GM21619 (cell line): ENCODE measurements at regions not wholly inside any gene's neighbourhood (a gene's known extent, or its start where the extent isn't known, plus 50 kb on each side); places are given as distances from the start of the nearest gene placed in this dataset.
"Not testable (repeated sequence)": the region's sequence is repeated elsewhere in the genome, so short reads cannot be mapped to it uniquely, and the experiment has no call there.

ENCODE experiments used
- ATAC-seq: cut with Tn5 transposase; IDR thresholded peaks from one replicate; pipeline ENCODE4 v1.9.1; 2021; ENCODE audit not compliant: unreplicated experiment

DNA sequence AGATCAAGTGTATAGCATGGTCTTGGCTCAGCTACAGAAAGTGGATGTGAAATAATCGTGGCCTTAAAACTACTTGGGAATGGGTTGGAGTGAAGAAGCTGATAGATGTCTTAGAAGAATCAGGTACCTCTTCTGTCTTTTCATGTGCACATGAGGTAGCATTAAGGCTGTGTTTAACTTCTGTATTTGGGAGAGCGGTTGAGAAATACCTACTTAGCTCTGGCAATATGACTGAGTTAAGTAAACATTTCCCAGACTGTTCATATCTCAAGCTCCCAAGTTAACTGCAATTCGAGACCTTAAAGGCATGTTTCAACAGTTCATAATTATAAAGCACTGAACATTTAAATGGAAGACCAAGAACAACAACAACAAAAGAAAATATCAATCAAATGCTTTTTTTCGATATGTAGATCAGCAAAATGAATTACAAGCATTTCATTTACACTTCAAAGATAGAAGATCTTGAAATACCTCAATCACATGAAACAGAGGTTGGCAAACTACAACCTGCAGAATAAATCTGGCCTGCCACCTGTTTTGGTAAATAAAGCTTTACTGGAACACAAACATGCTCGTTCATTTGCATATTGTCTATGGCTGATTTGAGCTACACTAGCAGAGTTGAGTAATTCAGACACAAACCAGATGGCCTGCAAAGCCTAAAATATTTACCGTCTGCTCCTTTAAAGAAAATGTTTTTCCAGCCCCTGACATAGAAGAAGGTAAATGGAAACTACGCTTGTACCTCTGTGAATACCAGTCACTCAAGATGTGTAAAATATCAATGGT lies 337.1 kb upstream of the GLI3 start:
- ATAC-seq, result no peak

DNA sequence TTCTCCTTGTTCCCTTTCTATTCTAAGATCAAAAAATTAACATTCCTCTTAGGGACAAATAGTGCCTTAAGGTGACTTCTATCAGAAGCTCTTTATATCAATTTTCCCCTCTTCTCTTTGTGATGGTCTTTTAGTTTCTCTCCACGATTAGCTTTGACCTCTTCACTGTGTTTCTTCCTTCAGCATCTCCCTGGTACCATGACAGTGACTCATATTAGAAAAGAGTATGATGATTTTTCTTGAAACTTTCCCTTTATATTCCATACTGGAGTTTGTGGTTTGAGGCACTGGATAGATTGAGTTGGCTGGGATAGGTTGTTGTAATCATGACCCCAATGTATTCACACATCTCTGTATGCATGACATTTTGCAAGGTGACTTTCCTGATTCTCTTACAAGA lies 335.6 kb upstream of the GLI3 start:
- ATAC-seq, result no peak

DNA sequence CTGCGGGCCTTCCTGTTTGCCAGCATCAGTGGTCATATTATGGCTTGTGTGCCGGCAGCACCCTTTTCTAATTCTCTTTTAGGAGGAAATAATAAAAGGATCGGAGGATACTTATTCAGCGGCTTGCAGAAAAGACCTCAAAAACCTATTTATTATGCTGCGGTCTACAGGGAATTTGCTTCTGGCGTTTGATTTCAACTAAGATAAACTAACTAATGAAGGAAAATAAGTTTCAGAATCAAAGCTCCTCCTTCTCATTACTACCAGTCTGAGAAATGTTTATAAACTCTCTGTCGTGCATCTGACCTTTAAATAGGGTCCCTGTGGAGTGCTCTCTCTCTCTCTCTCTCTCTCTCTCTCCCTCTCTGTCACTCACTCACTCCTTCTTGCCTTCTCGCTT lies 335.0 kb upstream of the GLI3 start:
- ATAC-seq, result no peak

DNA sequence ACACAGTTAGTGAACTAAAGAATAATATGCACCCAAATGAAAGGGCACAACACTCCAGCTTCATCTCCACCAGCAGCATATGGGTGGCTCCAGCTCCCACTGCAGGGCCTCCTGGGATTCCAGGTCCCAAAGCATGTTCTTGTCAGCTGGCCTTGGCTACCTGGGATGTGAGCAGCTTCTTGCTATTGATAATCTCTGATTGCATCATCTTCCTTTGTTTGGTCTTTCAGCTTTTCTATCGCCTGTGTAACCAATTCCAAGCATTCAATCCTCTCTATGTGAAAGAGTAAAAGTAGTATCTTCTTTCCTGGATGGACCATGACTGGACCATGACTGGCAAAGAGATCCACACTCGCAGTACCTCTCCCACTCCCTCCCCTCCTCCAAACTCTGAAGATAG lies 333.9 kb upstream of the GLI3 start:
- no peak for ATAC-seq

- no peak for ATAC-seq
Observed at GRCh38 chr7:42567051-42567450, 330.0 kb upstream of the GLI3 start.

DNA sequence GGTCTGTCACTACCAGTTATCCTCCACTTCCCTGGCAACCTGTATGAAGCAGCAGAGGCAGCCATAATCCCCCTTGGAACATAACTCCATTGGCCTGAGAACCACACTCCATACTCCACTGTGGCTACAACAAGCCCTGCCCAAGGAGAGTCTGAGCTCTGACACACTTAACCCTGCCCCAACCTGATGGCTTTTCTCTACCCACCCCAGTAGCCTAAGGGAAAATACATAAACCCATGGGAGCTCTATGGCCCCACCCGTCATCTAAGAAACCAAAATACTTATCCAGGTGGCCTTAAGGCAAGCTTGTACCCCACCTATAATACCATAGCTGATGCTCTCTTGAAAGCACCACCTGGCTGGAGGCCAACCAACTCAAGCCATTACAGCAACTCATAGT lies 324.8 kb upstream of the GLI3 start:
- no peak for ATAC-seq

DNA sequence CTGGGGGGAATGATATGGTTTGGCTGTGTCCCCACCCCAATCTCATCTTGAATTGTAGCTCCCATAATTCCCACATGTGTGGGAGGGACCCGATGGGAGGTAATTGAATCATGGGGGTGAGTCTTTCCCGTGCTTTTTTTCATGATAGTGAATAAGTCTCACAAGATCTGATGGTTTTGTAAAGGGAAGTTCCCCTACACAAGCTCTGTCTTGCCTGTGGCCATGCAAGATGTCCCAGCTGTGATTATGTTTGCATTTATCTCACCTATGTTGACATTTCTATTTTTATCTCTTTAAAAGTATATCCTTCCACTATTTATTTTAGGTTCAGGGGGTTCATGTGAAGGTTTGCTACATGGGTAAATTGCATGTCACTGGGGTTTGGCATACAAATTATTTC lies 323.9 kb upstream of the GLI3 start:
- no peak for ATAC-seq

DNA sequence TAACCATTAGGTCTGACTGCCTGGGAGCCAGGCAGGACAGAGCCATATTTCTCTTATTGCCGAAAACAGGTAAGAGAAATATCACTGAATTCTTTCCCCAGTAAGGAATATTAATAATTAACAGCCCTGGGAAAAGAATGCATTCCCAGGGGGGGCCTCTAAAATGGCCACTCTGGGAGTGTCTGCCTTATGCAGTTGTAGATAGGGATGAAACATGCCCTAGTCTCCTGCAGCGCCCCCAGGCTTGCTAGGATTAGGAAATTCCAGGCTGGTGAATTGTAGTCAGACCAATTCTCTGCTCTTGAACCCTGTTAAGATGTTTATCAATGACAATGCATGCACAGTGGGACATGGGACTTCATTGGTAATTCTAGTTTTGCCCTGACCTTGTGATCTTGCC lies 317.9 kb upstream of the GLI3 start:
- ATAC-seq, result not testable (repeated sequence)

DNA sequence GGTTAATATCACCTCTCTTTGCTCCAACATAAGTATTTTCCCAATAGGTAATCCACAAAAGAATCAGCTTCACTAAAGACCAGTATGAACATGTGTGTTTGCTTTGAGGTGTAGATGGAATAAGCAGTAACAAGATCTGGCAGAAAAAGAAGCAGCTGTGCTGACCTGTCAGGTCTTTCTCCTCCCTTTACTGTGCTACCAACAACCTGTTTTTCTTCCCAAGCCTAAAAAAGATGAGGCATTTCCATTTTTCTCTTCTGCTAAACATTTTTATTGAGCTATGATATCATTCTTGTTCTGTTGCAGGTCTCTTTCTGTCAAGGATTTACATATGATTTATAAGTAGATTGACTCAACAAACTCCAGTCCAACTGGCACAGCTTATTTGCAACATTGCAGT lies 315.2 kb upstream of the GLI3 start:
- no peak for ATAC-seq

- no peak for ATAC-seq
Observed at GRCh38 chr7:42550706-42551470, 313.9 kb upstream of the GLI3 start.

DNA sequence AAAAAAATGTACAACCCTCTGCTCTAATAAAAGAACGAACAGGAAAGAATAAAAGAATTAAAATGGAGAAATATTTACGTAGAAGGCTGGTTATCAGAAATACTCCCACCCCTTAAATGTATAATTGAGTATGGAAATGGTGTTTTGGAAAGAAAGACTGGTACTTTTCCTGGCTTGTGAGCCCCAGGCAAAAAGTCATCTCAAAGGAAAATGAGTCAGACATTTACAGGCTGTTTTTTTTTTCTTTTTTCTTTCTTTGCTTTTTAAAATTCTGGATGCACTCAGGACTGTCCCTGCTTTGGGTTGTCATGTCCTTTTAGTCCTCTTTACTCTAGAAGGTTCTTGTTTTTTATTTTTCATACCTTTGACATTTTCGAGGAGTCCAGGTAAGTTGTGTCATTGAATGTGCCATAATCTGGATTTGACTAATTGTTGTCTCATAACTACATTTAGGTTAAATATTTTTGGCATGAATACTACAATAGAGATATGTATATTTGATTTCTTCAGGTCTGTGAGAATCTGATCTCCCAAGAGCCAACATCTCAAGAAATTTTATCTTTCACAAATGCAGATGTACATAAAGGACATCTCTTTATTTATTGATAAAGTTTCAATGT lies 313.0 kb upstream of the GLI3 start:
- ATAC-seq, result no peak

GRCh38 chr7:42548816-42549611 lies 312.0 kb upstream of the GLI3 start:
- no peak for ATAC-seq

DNA sequence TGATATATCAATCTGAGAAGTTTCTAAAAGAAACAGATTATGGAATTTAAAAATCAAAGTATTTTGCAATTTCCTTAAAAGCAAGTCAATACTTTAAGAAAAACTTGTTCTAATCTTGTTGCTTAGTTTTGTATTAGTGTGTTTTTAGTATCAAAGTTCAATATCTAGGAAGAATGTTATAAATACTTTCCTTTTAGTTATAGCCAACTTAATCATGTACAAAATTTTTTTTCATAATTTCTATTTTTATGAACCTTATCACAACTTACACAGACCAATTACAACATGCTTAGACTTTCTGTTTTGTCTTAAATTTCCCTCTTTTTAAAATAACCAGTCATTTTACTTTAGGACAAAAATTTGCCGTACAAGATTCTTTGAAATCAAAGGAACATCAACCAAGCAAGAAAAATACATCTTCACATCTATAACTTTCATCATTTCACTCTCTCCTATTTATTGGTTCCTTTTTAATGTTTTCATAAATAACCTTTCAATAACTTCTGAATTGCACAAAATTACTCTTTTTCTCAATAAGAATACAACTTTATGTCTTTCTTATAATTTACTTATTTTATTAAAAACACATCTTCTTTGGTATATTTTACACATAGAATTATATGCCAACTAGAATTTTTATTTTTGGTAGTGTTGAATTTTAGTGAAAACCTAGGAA lies 308.2 kb upstream of the GLI3 start:
- ATAC-seq, result no peak

GRCh38 chr7:42543953-42544352 lies 306.9 kb upstream of the GLI3 start:
- no peak for ATAC-seq

- not testable (repeated sequence) for ATAC-seq
Observed at GRCh38 chr7:42542446-42542845, 305.4 kb upstream of the GLI3 start.

GRCh38 chr7:42534441-42534840 lies 297.4 kb upstream of the GLI3 start:
- no peak for ATAC-seq

DNA sequence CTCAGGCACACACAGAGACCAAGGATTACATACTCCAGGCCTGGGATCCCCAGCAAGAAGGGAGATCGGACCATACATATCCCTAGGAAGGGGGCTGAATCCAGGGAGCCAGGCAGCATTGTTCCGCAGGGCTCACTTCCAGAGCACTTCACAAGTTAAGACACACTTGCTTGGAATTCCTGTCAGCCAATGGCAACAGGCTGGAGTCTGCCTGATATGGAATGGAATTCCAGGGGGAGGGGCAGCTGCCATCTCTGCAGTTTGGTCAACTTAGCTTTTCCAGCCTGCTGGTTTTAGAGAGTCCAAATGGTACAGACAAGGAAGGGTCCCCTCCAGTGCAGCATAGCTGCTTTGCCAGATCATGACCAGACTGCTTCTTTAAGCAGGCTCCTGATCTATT lies 290.0 kb upstream of the GLI3 start:
- ATAC-seq, result no peak

DNA sequence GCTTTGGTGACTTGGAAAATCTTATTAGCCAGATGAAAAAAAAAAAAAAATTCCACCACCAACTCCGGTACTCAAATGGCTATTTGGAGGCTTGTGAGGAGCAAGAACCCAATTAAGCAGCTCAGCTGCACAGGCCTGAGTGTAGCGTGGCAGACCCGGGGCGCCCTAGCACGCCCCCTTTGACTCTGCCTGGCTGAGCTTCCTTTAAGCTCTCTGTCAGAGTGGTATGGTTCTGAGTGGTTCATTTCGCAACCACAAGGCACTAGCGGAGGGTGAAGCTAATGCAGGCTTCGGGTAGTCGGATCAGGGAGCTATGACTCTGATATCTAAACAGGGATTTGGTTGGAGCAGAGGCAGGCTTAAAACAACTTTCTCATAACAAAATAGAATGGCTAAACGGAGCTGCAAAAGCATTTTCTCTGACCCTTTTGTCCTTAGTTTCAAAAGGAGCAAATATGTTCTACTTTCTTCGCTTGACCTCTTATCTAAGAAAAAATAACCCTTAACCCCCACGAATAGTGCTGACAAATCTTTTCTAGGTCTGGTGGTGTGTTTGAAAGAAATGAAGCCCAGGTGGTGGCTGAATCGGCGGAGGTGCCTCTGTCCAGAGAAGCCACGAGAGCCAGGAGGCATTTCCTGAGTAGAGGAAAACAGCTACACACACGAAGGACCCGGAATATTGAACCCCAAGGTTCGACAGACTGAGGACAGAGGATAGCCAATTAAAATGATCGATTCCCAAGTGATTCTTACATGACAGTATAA lies 285.4 kb upstream of the GLI3 start:
- no peak for ATAC-seq

- no peak for ATAC-seq
Observed at GRCh38 chr7:42511027-42511426, 274.0 kb upstream of the GLI3 start.

DNA sequence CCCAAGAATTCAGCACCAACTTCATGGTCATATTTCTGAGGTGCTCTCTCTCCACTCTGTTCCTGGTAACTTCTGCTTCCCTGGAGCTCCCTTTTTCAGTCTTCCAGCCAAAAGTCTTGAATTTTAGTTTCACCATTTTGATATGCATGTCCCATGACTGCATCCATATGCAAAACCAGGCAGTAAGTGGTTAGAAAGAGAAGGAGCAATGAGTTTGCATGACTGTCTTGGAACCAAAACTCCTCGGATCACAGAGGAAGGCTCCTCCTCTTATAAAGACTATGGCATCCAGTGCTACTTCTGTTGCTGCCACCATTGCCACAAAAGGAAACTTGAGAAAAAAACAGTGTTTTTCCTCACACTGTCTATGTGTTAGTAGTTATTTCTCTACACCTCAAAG lies 269.1 kb upstream of the GLI3 start:
- no peak for ATAC-seq
